ENCODE measurements at regions not wholly inside any gene's neighbourhood (a gene's known extent, or its start where the extent isn't known, plus 50 kb on each side); places are given as distances from the start of the nearest gene placed in this dataset.

- TF ChIP-seq CTCF (IDR thresholded peaks at IDR 0.05): no peak
- Mint-ChIP-seq H3K27me3 (no peaks in the 10 kb centered on the region), H3K4me1 (ENCODE audit: low read depth) (no peaks in the 10 kb centered on the region), H3K4me3 (no peak overlapping the region), H3K27ac (no peak overlapping the region), H3K36me3 (ENCODE audit: low read depth) (no peaks in the 10 kb centered on the region), H3K9me3 (peaks cover 18% of the 10 kb centered on the region)
- ChIA-PET CTCF (no interaction called here), POLR2A (no interaction called here)
- DNase-seq (no peak), ATAC-seq (no peak)
- intact Hi-C loops (cut with micrococcal nuclease): no loop called here
Measured at GRCh38 chr11:37957717-37958116, 1359.7 kb upstream of the RAG2 start.

DNA sequence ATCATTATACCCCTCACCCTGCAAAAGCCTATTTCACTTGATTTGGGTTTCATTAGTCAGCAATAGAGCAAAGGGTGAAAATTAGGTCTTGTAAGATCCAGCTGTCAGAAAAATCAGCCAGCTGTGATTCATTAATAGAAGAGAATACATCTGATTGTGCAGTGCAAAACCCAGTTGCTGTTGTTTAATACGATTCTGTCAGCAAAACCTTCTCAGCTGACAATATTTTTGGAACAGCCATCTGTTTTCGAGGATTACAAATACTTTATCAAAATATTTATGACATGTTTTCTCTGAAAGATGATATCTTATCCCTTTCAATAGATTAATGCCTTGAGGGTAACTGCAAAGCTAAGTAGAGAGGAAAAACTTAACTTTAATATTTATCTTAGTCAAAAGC is 1354.0 kb upstream of the RAG2 start:
- TF ChIP-seq CTCF (IDR thresholded peaks at IDR 0.05): no peak
- no peaks in the 10 kb centered on the region for H3K27me3 Mint-ChIP-seq
- H3K4me3 Mint-ChIP-seq: no peak overlapping the region
- ChIA-PET POLR2A (no interaction called here), CTCF (no interaction called here)
- H3K27ac Mint-ChIP-seq: no peak overlapping the region
- ATAC-seq: no peak
- no peaks in the 10 kb centered on the region for H3K4me1 Mint-ChIP-seq (ENCODE audit: low read depth)
- H3K9me3 Mint-ChIP-seq: peaks cover 6% of the 10 kb centered on the region
- DNase-seq: no peak
- intact Hi-C loops (cut with micrococcal nuclease): no loop called here
- no peaks in the 10 kb centered on the region for H3K36me3 Mint-ChIP-seq (ENCODE audit: low read depth)

- TF ChIP-seq CTCF (IDR thresholded peaks at IDR 0.05): no peak
- intact Hi-C loops (cut with micrococcal nuclease): no loop called here
- ChIA-PET POLR2A (no interaction called here), CTCF (no interaction called here)
- Mint-ChIP-seq H3K27ac (no peak overlapping the region), H3K9me3 (peaks cover 14% of the 10 kb centered on the region), H3K4me3 (no peak overlapping the region), H3K27me3 (no peaks in the 10 kb centered on the region), H3K36me3 (ENCODE audit: low read depth) (no peaks in the 10 kb centered on the region), H3K4me1 (ENCODE audit: low read depth) (no peaks in the 10 kb centered on the region)
- DNase-seq (no peak), ATAC-seq (no peak)
Measured at GRCh38 chr11:37948258-37948657, 1350.2 kb upstream of the RAG2 start.

- no peak overlapping the region for H3K4me3 Mint-ChIP-seq
- no peak for TF ChIP-seq CTCF (IDR thresholded peaks at IDR 0.05)
- ATAC-seq (no peak), DNase-seq (no peak)
- ChIA-PET POLR2A (no interaction called here), CTCF (no interaction called here)
- no peaks in the 10 kb centered on the region for H3K36me3 Mint-ChIP-seq (ENCODE audit: low read depth)
- no peaks in the 10 kb centered on the region for H3K4me1 Mint-ChIP-seq (ENCODE audit: low read depth)
- no peaks in the 10 kb centered on the region for H3K27me3 Mint-ChIP-seq
- no peak overlapping the region for H3K27ac Mint-ChIP-seq
- peaks cover 16% of the 10 kb centered on the region for H3K9me3 Mint-ChIP-seq
- intact Hi-C loops (cut with micrococcal nuclease): no loop called here
Measured at GRCh38 chr11:37947821-37948220, 1349.8 kb upstream of the RAG2 start.

DNA sequence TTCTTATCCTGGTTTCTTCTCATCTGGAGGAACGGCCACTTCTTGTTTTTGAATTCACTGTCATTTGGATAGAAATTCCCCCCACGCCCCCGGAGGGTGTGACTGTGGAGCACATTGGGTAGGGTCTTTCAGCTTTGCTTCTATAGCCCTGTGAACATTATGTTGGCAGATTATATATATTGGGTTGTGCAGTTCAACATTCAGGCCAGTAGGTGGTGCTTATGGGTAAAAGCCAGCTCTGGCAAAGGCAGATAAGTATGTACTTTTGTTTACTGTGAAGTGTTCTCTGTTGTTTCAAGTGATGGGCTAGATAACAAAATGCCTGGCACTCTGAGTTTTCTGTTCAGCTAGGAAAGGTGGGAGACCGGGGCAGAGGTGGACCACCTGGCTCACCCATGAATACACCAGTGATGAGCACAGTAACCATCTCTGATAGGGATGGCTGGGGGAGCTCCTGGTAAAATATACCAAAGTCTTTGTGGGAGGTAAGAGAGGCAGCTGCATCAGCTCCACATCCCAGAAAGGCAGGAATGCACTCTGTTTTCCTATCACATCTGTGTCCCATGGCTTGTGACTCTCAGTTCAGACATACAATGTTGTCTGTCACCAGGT is 1348.2 kb upstream of the RAG2 start:
- no peaks in the 10 kb centered on the region for H3K27me3 Mint-ChIP-seq
- DNase-seq (peak; percentile 24), ATAC-seq (peak; percentile 47)
- ChIA-PET CTCF (interaction anchor here (1.3 to 1.5 kb wide), 2 partner anchors 8 to 845 kb away, joined by 3 read pairs; no protein-coding TSS in a partner anchor), POLR2A (no interaction called here)
- TF ChIP-seq CTCF (IDR thresholded peaks at IDR 0.05): peak; percentile 50
- no peaks in the 10 kb centered on the region for H3K4me1 Mint-ChIP-seq (ENCODE audit: low read depth)
- peaks cover 16% of the 10 kb centered on the region for H3K9me3 Mint-ChIP-seq
- intact Hi-C loops (cut with micrococcal nuclease): no loop called here
- H3K36me3 Mint-ChIP-seq (ENCODE audit: low read depth): no peaks in the 10 kb centered on the region
- no peak overlapping the region for H3K27ac Mint-ChIP-seq
- no peak overlapping the region for H3K4me3 Mint-ChIP-seq

All from activated CD8-positive, alpha-beta T cell treated with anti-CD3 and anti-CD28 coated beads for 36 hours (primary cell).